HEK293 (cell line): ENCODE measurements at regions not wholly inside any gene's neighbourhood (a gene's known extent, or its start where the extent isn't known, plus 50 kb on each side); places are given as distances from the start of the nearest gene placed in this dataset.

ENCODE experiments used
- CTCF ChIA-PET: fragments of 350-600 bp; formaldehyde crosslinking; extraction: SDS; loops from one replicate; lab custom pipeline; 2021; ENCODE audit warnings: antibody characterized with exemption; lab: Yijun Ruan, JAX
- POLR2A ChIA-PET: fragments of 300-600 bp; formaldehyde crosslinking; extraction: SDS; loops from one replicate; lab custom pipeline; 2020; ENCODE audit warnings: antibody characterized with exemption, inconsistent platforms; lab: Yijun Ruan, JAX
- H3K27ac ChIP-seq: fragments of 200-500 bp; sonication (Bioruptor generic); 2 replicates; pipeline ENCODE4 v1.5.1; 2014; ENCODE audit warnings: low read depth, low read length, control low read depth, inconsistent platforms; ENCODE audit errors: extremely low read depth
- H3K36me3 ChIP-seq, 2 experiments: fragments of 200-500 bp in 1 of 2; sonication (Bioruptor generic) in 1 of 2; 1 replicate in 1 of 2; 2 replicates in 1 of 2; pipeline ENCODE4 v1.5.1; 2014 to 2017; ENCODE audit warnings: inconsistent platforms in 2 of 2, low read length in 2 of 2; ENCODE audit not compliant: control insufficient read depth in 2 of 2, insufficient read depth in 1 of 2
- H3K4me1 ChIP-seq: fragments of 200-500 bp; sonication (Bioruptor generic); 2 replicates; pipeline ENCODE4 v1.5.1; 2014; ENCODE audit warnings: mild to moderate bottlenecking, low read length, inconsistent platforms; ENCODE audit not compliant: control insufficient read depth, insufficient read depth
- H3K4me3 ChIP-seq: 2 replicates; pipeline ENCODE4 v1.5.1; 2011; ENCODE audit warnings: low read depth, mild to moderate bottlenecking, control low read depth, low read length, moderate library complexity
- H3K9me3 ChIP-seq: fragments of 200-500 bp; sonication (Bioruptor generic); 2 replicates; pipeline ENCODE4 v1.5.1; 2014; ENCODE audit warnings: low read depth, low read length, inconsistent platforms; ENCODE audit not compliant: control insufficient read depth, insufficient read depth
- GLIS2 ChIP-seq: fragments of 450-650 bp; formaldehyde crosslinking; IDR thresholded peaks from 2 replicates; pipeline ENCODE4 v1.5.1; 2016; ENCODE audit warnings: missing biosample characterization, missing genetic modification characterization
- KLF1 ChIP-seq: fragments of 450-650 bp; formaldehyde crosslinking; IDR thresholded peaks from 2 replicates; pipeline ENCODE4 v1.5.1; 2016; ENCODE audit warnings: missing biosample characterization, missing genetic modification characterization
- KLF16 ChIP-seq: fragments of 450-650 bp; formaldehyde crosslinking; IDR thresholded peaks from 2 replicates; pipeline ENCODE4 v1.5.1; 2017; ENCODE audit warnings: missing biosample characterization, missing genetic modification characterization
- KLF9 ChIP-seq: fragments of 450-650 bp; formaldehyde crosslinking; IDR thresholded peaks from 2 replicates; pipeline ENCODE4 v1.5.1; 2016; ENCODE audit warnings: missing biosample characterization, missing genetic modification characterization, low read depth
- PRDM1 ChIP-seq: fragments of 450-650 bp; formaldehyde crosslinking; IDR thresholded peaks from 2 replicates; pipeline ENCODE4; 2016; ENCODE audit warnings: missing biosample characterization, missing genetic modification characterization
- SP2 ChIP-seq: fragments of 450-650 bp; formaldehyde crosslinking; IDR thresholded peaks from 2 replicates; pipeline ENCODE4 v1.5.1; 2016; ENCODE audit warnings: missing biosample characterization, missing genetic modification characterization
- TRIM28 ChIP-seq: IDR thresholded peaks from 2 replicates; pipeline ENCODE4 v1.6.1; 2011; ENCODE audit warnings: low read length, control low read depth, borderline replicate concordance
- ZEB2 ChIP-seq: fragments of 450-650 bp; formaldehyde crosslinking; IDR thresholded peaks from 2 replicates; pipeline ENCODE4 v1.5.1; 2016; ENCODE audit warnings: missing biosample characterization, missing genetic modification characterization
- ZNF132 ChIP-seq: fragments of 450-650 bp; formaldehyde crosslinking; IDR thresholded peaks from 2 replicates; pipeline ENCODE4 v1.5.1; 2017; ENCODE audit warnings: missing biosample characterization, missing genetic modification characterization, borderline replicate concordance
- ZNF133 ChIP-seq: fragments of 450-650 bp; formaldehyde crosslinking; IDR thresholded peaks from 2 replicates; pipeline ENCODE4 v1.5.1; 2016; ENCODE audit warnings: missing biosample characterization, missing genetic modification characterization
- ZNF16 ChIP-seq: fragments of 450-650 bp; formaldehyde crosslinking; IDR thresholded peaks from 2 replicates; pipeline ENCODE4 v1.5.1; 2016; ENCODE audit warnings: low read depth, missing biosample characterization, missing genetic modification characterization
- ZNF211 ChIP-seq: fragments of 450-650 bp; formaldehyde crosslinking; IDR thresholded peaks from 2 replicates; pipeline ENCODE4 v1.5.1; 2016; ENCODE audit warnings: low read depth, missing biosample characterization, missing genetic modification characterization
- ZNF214 ChIP-seq: fragments of 450-650 bp; formaldehyde crosslinking; IDR thresholded peaks from 2 replicates; pipeline ENCODE4 v1.5.1; 2017; ENCODE audit warnings: missing biosample characterization, mild to moderate bottlenecking, missing genetic modification characterization, borderline replicate concordance
- ZNF23 ChIP-seq: fragments of 450-650 bp; formaldehyde crosslinking; IDR thresholded peaks from 2 replicates; pipeline ENCODE4 v1.5.1; 2016; ENCODE audit warnings: missing biosample characterization, missing genetic modification characterization, borderline replicate concordance
- ZNF24 ChIP-seq: fragments of 450-650 bp; formaldehyde crosslinking; IDR thresholded peaks from 2 replicates; pipeline ENCODE4 v1.5.1; 2016; ENCODE audit warnings: missing biosample characterization, missing genetic modification characterization
- ZNF350 ChIP-seq: fragments of 450-650 bp; formaldehyde crosslinking; IDR thresholded peaks from 2 replicates; pipeline ENCODE4 v1.5.0; 2017; ENCODE audit warnings: missing biosample characterization, mild to moderate bottlenecking, missing genetic modification characterization
- ZNF423 ChIP-seq: fragments of 450-650 bp; formaldehyde crosslinking; IDR thresholded peaks from 2 replicates; pipeline ENCODE4 v1.5.1; 2016; ENCODE audit warnings: missing biosample characterization, missing genetic modification characterization
- ZSCAN23 ChIP-seq: fragments of 450-650 bp; formaldehyde crosslinking; IDR thresholded peaks from 2 replicates; pipeline ENCODE4 v1.5.1; 2016; ENCODE audit warnings: missing biosample characterization, missing genetic modification characterization
- ZXDB ChIP-seq: fragments of 450-650 bp; formaldehyde crosslinking; IDR thresholded peaks from 2 replicates; pipeline ENCODE4 v1.5.1; 2016; ENCODE audit warnings: missing biosample characterization, missing genetic modification characterization
- TF ChIP-seq, protein P1 (sequence below): fragments of 450-650 bp; formaldehyde crosslinking; IDR thresholded peaks from 2 replicates; pipeline ENCODE4 v1.5.1; 2016; ENCODE audit warnings: missing biosample characterization, missing genetic modification characterization
- TF ChIP-seq, protein P2 (sequence below): fragments of 450-650 bp; formaldehyde crosslinking; IDR thresholded peaks from 2 replicates; pipeline ENCODE4 v1.5.1; 2017; ENCODE audit warnings: missing biosample characterization, missing genetic modification characterization
- TF ChIP-seq, protein P3 (sequence below): fragments of 450-650 bp; formaldehyde crosslinking; IDR thresholded peaks from 2 replicates; pipeline ENCODE4 v1.5.1; 2016; ENCODE audit warnings: missing biosample characterization, missing genetic modification characterization
- TF ChIP-seq, protein P4 (sequence below): sonication (generic); formaldehyde crosslinking; IDR thresholded peaks from 2 replicates; pipeline ENCODE4 v1.8.1; 2022; ENCODE audit warnings: mild to moderate bottlenecking, moderate library complexity, missing genetic modification reagents
- TF ChIP-seq, protein P5 (sequence below): fragments of 450-650 bp; formaldehyde crosslinking; IDR thresholded peaks from 2 replicates; pipeline ENCODE4 v1.5.1; 2017; ENCODE audit warnings: missing biosample characterization, missing genetic modification characterization

DNA sequence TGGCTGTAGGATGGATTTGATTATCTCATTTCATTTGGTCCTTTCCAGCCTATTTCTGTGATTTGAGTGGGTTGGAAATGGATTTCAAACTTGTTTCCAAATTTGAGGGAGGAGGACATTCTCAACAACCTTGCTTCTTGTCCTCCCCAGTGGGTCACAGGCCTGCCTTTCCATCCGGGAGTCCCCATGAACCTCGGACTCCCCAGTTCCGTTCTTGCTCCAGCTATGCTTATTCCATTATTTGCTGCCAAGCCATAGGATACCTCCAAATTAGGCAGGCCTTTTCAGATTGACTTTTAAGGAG lies 97.8 kb downstream of the DUSP10 start:
- TF ChIP-seq ZNF16 (no peak), ZNF23 (no peak), ZNF132 (no peak), ZNF24 (tag by site-specific recombination) (no peak), SP2 (no peak), ZSCAN23 (tag by site-specific recombination) (no peak), ZNF211 (tag by site-specific recombination) (no peak), GLIS2 (tag by site-specific recombination) (no peak), KLF1 (tag by site-specific recombination) (no peak), ZNF214 (tag by site-specific recombination) (no peak)
- Histone ChIP-seq H3K9me3 (no peaks in the 10 kb centered on the region), H3K4me3 (no peak overlapping the region), H3K27ac (no peak overlapping the region), H3K4me1 (no peaks in the 10 kb centered on the region), H3K36me3 (no peaks in the 10 kb centered on the region)
- POLR2A ChIA-PET, result no interaction called here
- CTCF ChIA-PET, result no interaction called here

DNA sequence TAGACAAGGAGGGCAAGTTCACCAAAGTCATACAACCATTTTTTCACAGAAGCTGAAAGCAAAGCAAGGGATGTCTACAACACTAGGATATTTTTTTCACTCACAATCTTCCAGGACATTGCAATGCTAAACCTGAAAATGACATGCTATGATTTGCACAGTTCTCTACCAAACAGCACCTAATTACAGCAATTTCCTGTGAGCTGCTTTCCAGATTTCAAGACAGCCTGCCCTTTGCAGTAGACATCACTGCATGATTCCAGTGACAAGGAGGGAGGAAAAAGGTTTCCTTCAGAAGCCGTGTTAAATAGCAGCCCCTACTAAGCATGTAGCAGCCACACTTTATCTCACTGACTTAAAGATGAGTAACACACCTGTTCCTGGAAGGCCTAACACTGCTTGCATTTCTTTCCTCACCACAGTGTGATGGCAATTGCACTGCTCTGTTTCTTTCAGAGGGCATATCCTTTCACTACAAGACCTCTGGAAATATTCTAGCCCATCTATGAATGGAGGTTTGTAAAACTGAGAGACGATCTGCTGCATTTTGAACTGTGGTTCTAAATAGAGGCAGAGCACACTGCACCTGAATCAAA lies 97.1 kb downstream of the DUSP10 start:
- ChIA-PET POLR2A (no interaction called here), CTCF (no interaction called here)
- TF ChIP-seq ZNF133 (tag by site-specific recombination), result no peak
- TF ChIP-seq ZEB2 (tag by site-specific recombination), result no peak
- peak; percentile 16; the same call in 1 of the 2 replicates for TF ChIP-seq TRIM28
- Histone ChIP-seq H3K4me1 (no peaks in the 10 kb centered on the region), H3K9me3 (no peaks in the 10 kb centered on the region), H3K4me3 (no peak overlapping the region), H3K36me3 (no peaks in the 10 kb centered on the region), H3K27ac (no peak overlapping the region)

DNA sequence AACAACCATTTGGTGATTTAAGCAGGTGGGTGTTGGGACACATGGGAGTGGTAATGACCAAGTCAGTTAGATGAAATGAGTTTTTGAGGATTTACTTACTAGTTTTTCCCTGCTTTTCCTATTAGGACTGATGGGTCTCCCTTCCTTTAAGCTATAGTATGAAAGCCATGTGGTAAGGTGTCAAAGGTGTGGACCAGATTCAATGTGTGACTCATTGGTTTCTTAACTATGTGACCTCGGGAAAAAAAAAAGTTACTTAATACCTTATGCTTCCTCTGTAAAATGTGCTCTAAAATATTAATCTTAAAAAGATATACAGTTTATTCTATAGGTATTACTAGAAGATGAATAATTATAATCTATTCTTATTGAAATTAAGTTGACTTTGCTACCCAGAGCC lies 93.7 kb downstream of the DUSP10 start:
- no peaks in the 10 kb centered on the region for H3K4me1 ChIP-seq
- H3K36me3 ChIP-seq, result no peaks in the 10 kb centered on the region
- POLR2A ChIA-PET, result no interaction called here
- H3K9me3 ChIP-seq, result no peaks in the 10 kb centered on the region
- CTCF ChIA-PET, result interaction anchor here (0.7 kb wide), 1 partner anchor 386 kb away, joined by 3 read pairs; no protein-coding TSS in a partner anchor
- no peak overlapping the region for H3K27ac ChIP-seq
- no peak overlapping the region for H3K4me3 ChIP-seq
- TF ChIP-seq ZNF350 (tag by site-specific recombination) (no peak), GLIS2 (tag by site-specific recombination) (no peak), ZXDB (tag by site-specific recombination) (no peak), ZNF132 (no peak), KLF9 (tag by site-specific recombination) (no peak), KLF16 (tag by site-specific recombination) (no peak), ZNF423 (tag by site-specific recombination) (no peak), PRDM1 (no peak)
- TF ChIP-seq, protein P1, sequence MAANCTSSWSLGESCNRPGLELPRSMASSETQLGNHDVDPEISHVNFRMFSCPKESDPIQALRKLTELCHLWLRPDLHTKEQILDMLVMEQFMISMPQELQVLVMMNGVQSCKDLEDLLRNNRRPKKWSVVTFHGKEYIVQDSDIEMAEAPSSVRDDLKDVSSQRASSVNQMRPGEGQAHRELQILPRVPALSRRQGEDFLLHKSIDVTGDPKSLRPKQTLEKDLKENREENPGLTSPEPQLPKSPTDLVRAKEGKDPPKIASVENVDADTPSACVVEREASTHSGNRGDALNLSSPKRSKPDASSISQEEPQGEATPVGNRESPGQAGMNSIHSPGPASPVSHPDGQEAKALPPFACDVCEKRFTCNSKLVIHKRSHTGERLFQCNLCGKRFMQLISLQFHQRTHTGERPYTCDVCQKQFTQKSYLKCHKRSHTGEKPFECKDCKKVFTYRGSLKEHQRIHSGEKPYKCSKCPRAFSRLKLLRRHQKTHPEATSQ, result no peak
- TF ChIP-seq, protein P2, sequence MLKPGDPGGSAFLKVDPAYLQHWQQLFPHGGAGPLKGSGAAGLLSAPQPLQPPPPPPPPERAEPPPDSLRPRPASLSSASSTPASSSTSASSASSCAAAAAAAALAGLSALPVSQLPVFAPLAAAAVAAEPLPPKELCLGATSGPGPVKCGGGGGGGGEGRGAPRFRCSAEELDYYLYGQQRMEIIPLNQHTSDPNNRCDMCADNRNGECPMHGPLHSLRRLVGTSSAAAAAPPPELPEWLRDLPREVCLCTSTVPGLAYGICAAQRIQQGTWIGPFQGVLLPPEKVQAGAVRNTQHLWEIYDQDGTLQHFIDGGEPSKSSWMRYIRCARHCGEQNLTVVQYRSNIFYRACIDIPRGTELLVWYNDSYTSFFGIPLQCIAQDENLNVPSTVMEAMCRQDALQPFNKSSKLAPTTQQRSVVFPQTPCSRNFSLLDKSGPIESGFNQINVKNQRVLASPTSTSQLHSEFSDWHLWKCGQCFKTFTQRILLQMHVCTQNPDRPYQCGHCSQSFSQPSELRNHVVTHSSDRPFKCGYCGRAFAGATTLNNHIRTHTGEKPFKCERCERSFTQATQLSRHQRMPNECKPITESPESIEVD (tag by site-specific recombination), result no peak
- TF ChIP-seq, protein P3, sequence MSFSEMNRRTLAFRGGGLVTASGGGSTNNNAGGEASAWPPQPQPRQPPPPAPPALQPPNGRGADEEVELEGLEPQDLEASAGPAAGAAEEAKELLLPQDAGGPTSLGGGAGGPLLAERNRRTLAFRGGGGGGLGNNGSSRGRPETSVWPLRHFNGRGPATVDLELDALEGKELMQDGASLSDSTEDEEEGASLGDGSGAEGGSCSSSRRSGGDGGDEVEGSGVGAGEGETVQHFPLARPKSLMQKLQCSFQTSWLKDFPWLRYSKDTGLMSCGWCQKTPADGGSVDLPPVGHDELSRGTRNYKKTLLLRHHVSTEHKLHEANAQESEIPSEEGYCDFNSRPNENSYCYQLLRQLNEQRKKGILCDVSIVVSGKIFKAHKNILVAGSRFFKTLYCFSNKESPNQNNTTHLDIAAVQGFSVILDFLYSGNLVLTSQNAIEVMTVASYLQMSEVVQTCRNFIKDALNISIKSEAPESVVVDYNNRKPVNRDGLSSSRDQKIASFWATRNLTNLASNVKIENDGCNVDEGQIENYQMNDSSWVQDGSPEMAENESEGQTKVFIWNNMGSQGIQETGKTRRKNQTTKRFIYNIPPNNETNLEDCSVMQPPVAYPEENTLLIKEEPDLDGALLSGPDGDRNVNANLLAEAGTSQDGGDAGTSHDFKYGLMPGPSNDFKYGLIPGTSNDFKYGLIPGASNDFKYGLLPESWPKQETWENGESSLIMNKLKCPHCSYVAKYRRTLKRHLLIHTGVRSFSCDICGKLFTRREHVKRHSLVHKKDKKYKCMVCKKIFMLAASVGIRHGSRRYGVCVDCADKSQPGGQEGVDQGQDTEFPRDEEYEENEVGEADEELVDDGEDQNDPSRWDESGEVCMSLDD, result no peak
- TF ChIP-seq, protein P4, sequence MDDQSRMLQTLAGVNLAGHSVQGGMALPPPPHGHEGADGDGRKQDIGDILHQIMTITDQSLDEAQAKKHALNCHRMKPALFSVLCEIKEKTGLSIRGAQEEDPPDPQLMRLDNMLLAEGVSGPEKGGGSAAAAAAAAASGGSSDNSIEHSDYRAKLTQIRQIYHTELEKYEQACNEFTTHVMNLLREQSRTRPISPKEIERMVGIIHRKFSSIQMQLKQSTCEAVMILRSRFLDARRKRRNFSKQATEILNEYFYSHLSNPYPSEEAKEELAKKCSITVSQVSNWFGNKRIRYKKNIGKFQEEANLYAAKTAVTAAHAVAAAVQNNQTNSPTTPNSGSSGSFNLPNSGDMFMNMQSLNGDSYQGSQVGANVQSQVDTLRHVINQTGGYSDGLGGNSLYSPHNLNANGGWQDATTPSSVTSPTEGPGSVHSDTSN, result no peak
- TF ChIP-seq, protein P5, sequence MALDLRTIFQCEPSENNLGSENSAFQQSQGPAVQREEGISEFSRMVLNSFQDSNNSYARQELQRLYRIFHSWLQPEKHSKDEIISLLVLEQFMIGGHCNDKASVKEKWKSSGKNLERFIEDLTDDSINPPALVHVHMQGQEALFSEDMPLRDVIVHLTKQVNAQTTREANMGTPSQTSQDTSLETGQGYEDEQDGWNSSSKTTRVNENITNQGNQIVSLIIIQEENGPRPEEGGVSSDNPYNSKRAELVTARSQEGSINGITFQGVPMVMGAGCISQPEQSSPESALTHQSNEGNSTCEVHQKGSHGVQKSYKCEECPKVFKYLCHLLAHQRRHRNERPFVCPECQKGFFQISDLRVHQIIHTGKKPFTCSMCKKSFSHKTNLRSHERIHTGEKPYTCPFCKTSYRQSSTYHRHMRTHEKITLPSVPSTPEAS (tag by site-specific recombination), result no peak
